K562 (cell line): ENCODE measurements at regions not wholly inside any gene's neighbourhood (a gene's known extent, or its start where the extent isn't known, plus 50 kb on each side); places are given as distances from the start of the nearest gene placed in this dataset.

Experiments used
- DIDO1 ChIP-seq: fragments of 450-650 bp; IDR thresholded peaks from 2 replicates; pipeline ENCODE4 v1.6.1; 2016; ENCODE audit warnings: low read depth, missing biosample characterization, missing genetic modification characterization
- EHMT2 ChIP-seq: fragments of 450-650 bp; IDR thresholded peaks from 2 replicates; pipeline ENCODE4 v1.6.1; 2018; ENCODE audit warnings: antibody characterized with exemption
- ELF4 ChIP-seq: fragments of 450-650 bp; formaldehyde crosslinking; IDR thresholded peaks from 2 replicates; pipeline ENCODE4 v1.4.0; 2022; ENCODE audit warnings: missing genetic modification characterization
- EP300 ChIP-seq: IDR thresholded peaks from 2 replicates; pipeline ENCODE4 v1.6.1; 2012; ENCODE audit warnings: low read length, improper control_type of control experiment
- ETV5 ChIP-seq: sonication (generic); formaldehyde crosslinking; IDR thresholded peaks from 2 replicates; pipeline ENCODE4 v1.4.0; 2020; ENCODE audit warnings: low read depth, mild to moderate bottlenecking, missing genetic modification reagents
- HDAC1 ChIP-seq, 2 experiments: fragments of 450-650 bp; IDR thresholded peaks; 2 replicates each; pipeline ENCODE4 v1.6.1; 2016 to 2017; ENCODE audit warnings: inconsistent platforms in 1 of 2, mild to moderate bottlenecking in 1 of 2, moderate library complexity in 1 of 2
- KDM1A ChIP-seq, 2 experiments: fragments of 450-650 bp; IDR thresholded peaks; 2 replicates each; pipeline ENCODE4 v1.6.1; 2016; ENCODE audit warnings: mild to moderate bottlenecking in 2 of 2
- MCM5 ChIP-seq: fragments of 450-650 bp; IDR thresholded peaks from 2 replicates; pipeline ENCODE4 v1.6.1; 2016; ENCODE audit warnings: low read depth
- MTA3 ChIP-seq: fragments of 450-650 bp; formaldehyde crosslinking; IDR thresholded peaks from 2 replicates; pipeline ENCODE4 v1.6.1; 2017; ENCODE audit warnings: mild to moderate bottlenecking, borderline replicate concordance
- NBN ChIP-seq: fragments of 450-650 bp; IDR thresholded peaks from 2 replicates; pipeline ENCODE4 v1.6.1; 2016; ENCODE audit warnings: low read depth, mild to moderate bottlenecking
- NFIX ChIP-seq: fragments of 250-450 bp; sonication (Bioruptor Pico); IDR thresholded peaks from 2 replicates; pipeline ENCODE4 v1.4.0; 2020; ENCODE audit warnings: low read depth, mild to moderate bottlenecking, moderate library complexity
- NONO ChIP-seq, 2 experiments: fragments of 200-400 bp in 1 of 2; fragments of 450-650 bp in 1 of 2; formaldehyde crosslinking in 1 of 2; IDR thresholded peaks; 2 replicates each; pipeline ENCODE4 v1.6.1; 2017; ENCODE audit warnings: low read depth in 2 of 2, mild to moderate bottlenecking in 2 of 2, moderate library complexity in 2 of 2, low read length in 1 of 2
- RUNX1 ChIP-seq: sonication (generic); IDR thresholded peaks from 2 replicates; pipeline ENCODE4 v1.6.1; 2016; ENCODE audit warnings: antibody characterized with exemption, low read depth
- ZNF347 ChIP-seq: fragments of 450-650 bp; formaldehyde crosslinking; IDR thresholded peaks from 2 replicates; pipeline ENCODE4 v1.4.0; 2020; ENCODE audit warnings: low read depth, mild to moderate bottlenecking, moderate library complexity
- ZNF766 ChIP-seq: fragments of 200-800 bp; sonication (Bioruptor generic); conservative IDR thresholded peaks from 2 replicates; pipeline ENCODE4 v1.6.1; 2016; ENCODE audit warnings: missing genetic modification characterization, missing compliant biosample characterization
- TF ChIP-seq, protein P1 (sequence below): fragments of 250-450 bp; sonication (Bioruptor Pico); IDR thresholded peaks from 2 replicates; pipeline ENCODE4 v1.8.0; 2022; ENCODE audit warnings: moderate library complexity, mild to moderate bottlenecking, inconsistent platforms
- TF ChIP-seq, protein P2 (sequence below): sonication (generic); formaldehyde crosslinking; IDR thresholded peaks from 2 replicates; pipeline ENCODE4 v1.8.1; 2022; ENCODE audit warnings: missing genetic modification reagents
- TF ChIP-seq, protein P3 (sequence below), 2 experiments: fragments of 450-650 bp in 1 of 2; sonication (generic) in 1 of 2; formaldehyde crosslinking in 1 of 2; IDR thresholded peaks in 1 of 2; conservative IDR thresholded peaks in 1 of 2; 2 replicates each; pipeline versions ENCODE4 v1.6.1 to v1.8.1; 2016 to 2023; ENCODE audit warnings: mild to moderate bottlenecking in 2 of 2, moderate library complexity in 2 of 2, inconsistent platforms in 1 of 2, missing genetic modification reagents in 1 of 2
- TF ChIP-seq, protein P4 (sequence below): fragments of 450-650 bp; formaldehyde crosslinking; IDR thresholded peaks from 2 replicates; pipeline ENCODE4 v1.4.0; 2022; ENCODE audit warnings: mild to moderate bottlenecking, moderate library complexity
- TF ChIP-seq, protein P5 (sequence below): fragments of 250-450 bp; sonication (Bioruptor Pico); IDR thresholded peaks from 2 replicates; pipeline ENCODE4 v1.4.0; 2020; ENCODE audit warnings: mild to moderate bottlenecking, moderate library complexity

- peak in 1 of 2 experiments; percentile 31; a peak in 2 of 4 replicates for TF ChIP-seq KDM1A (IDR thresholded peaks at IDR 0.05)
- TF ChIP-seq NBN: no peak
- no peak for TF ChIP-seq MTA3
- TF ChIP-seq DIDO1 (tag): 0 out of 2 replicates have a peak, but pooled peaks have one; percentile 27
- TF ChIP-seq, protein P1, sequence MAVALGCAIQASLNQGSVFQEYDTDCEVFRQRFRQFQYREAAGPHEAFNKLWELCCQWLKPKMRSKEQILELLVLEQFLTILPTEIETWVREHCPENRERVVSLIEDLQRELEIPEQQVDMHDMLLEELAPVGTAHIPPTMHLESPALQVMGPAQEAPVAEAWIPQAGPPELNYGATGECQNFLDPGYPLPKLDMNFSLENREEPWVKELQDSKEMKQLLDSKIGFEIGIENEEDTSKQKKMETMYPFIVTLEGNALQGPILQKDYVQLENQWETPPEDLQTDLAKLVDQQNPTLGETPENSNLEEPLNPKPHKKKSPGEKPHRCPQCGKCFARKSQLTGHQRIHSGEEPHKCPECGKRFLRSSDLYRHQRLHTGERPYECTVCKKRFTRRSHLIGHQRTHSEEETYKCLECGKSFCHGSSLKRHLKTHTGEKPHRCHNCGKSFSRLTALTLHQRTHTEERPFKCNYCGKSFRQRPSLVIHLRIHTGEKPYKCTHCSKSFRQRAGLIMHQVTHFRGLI: no peak
- TF ChIP-seq, protein P2, sequence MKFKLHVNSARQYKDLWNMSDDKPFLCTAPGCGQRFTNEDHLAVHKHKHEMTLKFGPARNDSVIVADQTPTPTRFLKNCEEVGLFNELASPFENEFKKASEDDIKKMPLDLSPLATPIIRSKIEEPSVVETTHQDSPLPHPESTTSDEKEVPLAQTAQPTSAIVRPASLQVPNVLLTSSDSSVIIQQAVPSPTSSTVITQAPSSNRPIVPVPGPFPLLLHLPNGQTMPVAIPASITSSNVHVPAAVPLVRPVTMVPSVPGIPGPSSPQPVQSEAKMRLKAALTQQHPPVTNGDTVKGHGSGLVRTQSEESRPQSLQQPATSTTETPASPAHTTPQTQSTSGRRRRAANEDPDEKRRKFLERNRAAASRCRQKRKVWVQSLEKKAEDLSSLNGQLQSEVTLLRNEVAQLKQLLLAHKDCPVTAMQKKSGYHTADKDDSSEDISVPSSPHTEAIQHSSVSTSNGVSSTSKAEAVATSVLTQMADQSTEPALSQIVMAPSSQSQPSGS: no peak
- TF ChIP-seq, protein P3, sequence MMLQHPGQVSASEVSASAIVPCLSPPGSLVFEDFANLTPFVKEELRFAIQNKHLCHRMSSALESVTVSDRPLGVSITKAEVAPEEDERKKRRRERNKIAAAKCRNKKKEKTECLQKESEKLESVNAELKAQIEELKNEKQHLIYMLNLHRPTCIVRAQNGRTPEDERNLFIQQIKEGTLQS (IDR thresholded peaks at IDR 0.05): peak; percentile 66
- TF ChIP-seq, protein P3 (CRISPR knock-in tag; conservative IDR thresholded peaks at IDR 0.05): no peak
- no peak for TF ChIP-seq NONO (IDR thresholded peaks at IDR 0.05; ENCODE audit: low read depth in 2 of 2, low read length in 1 of 2)
- no peak for TF ChIP-seq ZNF766 (CRISPR knock-in tag)
- TF ChIP-seq NFIX: no peak
- no peak for TF ChIP-seq EHMT2
- TF ChIP-seq ZNF347 (CRISPR knock-in tag): no peak
- peak; percentile 77; the same call in 1 of the 2 replicates for TF ChIP-seq ETV5 (CRISPR knock-in tag)
- TF ChIP-seq, protein P4, sequence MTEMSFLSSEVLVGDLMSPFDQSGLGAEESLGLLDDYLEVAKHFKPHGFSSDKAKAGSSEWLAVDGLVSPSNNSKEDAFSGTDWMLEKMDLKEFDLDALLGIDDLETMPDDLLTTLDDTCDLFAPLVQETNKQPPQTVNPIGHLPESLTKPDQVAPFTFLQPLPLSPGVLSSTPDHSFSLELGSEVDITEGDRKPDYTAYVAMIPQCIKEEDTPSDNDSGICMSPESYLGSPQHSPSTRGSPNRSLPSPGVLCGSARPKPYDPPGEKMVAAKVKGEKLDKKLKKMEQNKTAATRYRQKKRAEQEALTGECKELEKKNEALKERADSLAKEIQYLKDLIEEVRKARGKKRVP (CRISPR knock-in tag): no peak
- TF ChIP-seq, protein P5, sequence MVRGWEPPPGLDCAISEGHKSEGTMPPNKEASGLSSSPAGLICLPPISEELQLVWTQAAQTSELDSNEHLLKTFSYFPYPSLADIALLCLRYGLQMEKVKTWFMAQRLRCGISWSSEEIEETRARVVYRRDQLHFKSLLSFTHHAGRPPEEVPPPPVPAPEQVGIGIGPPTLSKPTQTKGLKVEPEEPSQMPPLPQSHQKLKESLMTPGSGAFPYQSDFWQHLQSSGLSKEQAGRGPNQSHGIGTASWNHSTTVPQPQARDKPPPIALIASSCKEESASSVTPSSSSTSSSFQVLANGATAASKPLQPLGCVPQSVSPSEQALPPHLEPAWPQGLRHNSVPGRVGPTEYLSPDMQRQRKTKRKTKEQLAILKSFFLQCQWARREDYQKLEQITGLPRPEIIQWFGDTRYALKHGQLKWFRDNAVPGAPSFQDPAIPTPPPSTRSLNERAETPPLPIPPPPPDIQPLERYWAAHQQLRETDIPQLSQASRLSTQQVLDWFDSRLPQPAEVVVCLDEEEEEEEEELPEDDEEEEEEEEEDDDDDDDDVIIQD (CRISPR knock-in tag): no peak
- no peak; a peak in 1 of 4 replicates for TF ChIP-seq HDAC1 (IDR thresholded peaks at IDR 0.05)
- no peak for TF ChIP-seq RUNX1
- TF ChIP-seq ELF4: no peak
- peak; percentile 57; the same call in 1 of the 2 replicates for TF ChIP-seq EP300
- no peak for TF ChIP-seq MCM5
Measured at GRCh38 chr12:93243689-93244513, 133.8 kb upstream of the NUDT4 start (continued).
